SU-DHL-6 (cell line): ENCODE measurements at regions not wholly inside any gene's neighbourhood (a gene's known extent, or its start where the extent isn't known, plus 50 kb on each side); places are given as distances from the start of the nearest gene placed in this dataset.

ENCODE experiments used
- H2AFZ ChIP-seq: fragments of 200-600 bp; sonication (generic); 2 replicates; pipeline ENCODE4 v1.6.1; 2014; ENCODE audit warnings: low read depth, mild to moderate bottlenecking, moderate library complexity, mixed read lengths, antibody characterized with exemption, low read length; ENCODE audit not compliant: severe bottlenecking
- H3F3A ChIP-seq: fragments of 200-600 bp; shearing (Covaris generic); 2 replicates; pipeline ENCODE4 v1.6.0; 2016; ENCODE audit warnings: antibody characterized with exemption, mild to moderate bottlenecking; ENCODE audit not compliant: insufficient read depth
- H3K27ac ChIP-seq: fragments of 200-600 bp; sonication (generic); 2 replicates; pipeline ENCODE4 v1.5.1; 2016; ENCODE audit warnings: low read depth, mild to moderate bottlenecking, low read length, moderate library complexity, mixed read lengths
- H3K27me3 ChIP-seq: fragments of 200-600 bp; sonication (generic), shearing (Covaris generic); 2 replicates; pipeline ENCODE4 v1.6.0; 2014; ENCODE audit warnings: mild to moderate bottlenecking, low read length
- H3K36me3 ChIP-seq: fragments of 200-600 bp; sonication (generic); 2 replicates; pipeline ENCODE4 v1.6.1; 2014; ENCODE audit warnings: mild to moderate bottlenecking, low read length, mixed read lengths
- H3K4me2 ChIP-seq: fragments of 300-600, 200-600 bp; shearing (Covaris generic), sonication (generic); 2 replicates; pipeline ENCODE4 v1.6.0; 2014; ENCODE audit warnings: low read length, low read depth, mild to moderate bottlenecking; ENCODE audit not compliant: poor library complexity, severe bottlenecking
- H3K4me3 ChIP-seq: fragments of 200-600 bp; sonication (generic); 2 replicates; pipeline ENCODE4 v1.5.1; 2014; ENCODE audit warnings: antibody characterized with exemption, low read length, mild to moderate bottlenecking, mixed read lengths; ENCODE audit not compliant: insufficient read depth, poor library complexity, severe bottlenecking
- H3K79me2 ChIP-seq: fragments of 200-600 bp; sonication (generic); 2 replicates; pipeline ENCODE4 v1.6.1; 2014; ENCODE audit warnings: mild to moderate bottlenecking, low read length, moderate library complexity; ENCODE audit not compliant: insufficient read depth
- H3K9ac ChIP-seq: fragments of 200-600 bp; sonication (generic); 2 replicates; pipeline ENCODE4 v1.7.0; 2014; ENCODE audit warnings: mild to moderate bottlenecking, low read length
- H3K9me2 ChIP-seq: fragments of 200-600 bp; sonication (generic); replicated peaks from 2 replicates; pipeline ENCODE4 v1.6.1; 2014; ENCODE audit warnings: low read length; ENCODE audit not compliant: insufficient read depth
- H3K9me3 ChIP-seq: fragments of 200-600 bp; sonication (generic); 2 replicates; pipeline ENCODE4 v1.6.1; 2014; ENCODE audit warnings: low read length, mixed read lengths; ENCODE audit not compliant: insufficient read depth
- H4K20me1 ChIP-seq: fragments of 200-600 bp; sonication (generic); 2 replicates; pipeline ENCODE4 v1.6.1; 2014; ENCODE audit warnings: low read depth, mild to moderate bottlenecking, antibody characterized with exemption, low read length, moderate library complexity, mixed read lengths
- EZH2phosphoT487 ChIP-seq: fragments of 200-600 bp; sonication (generic), shearing (Covaris generic); conservative IDR thresholded peaks from 2 replicates; pipeline ENCODE4 v1.6.1; 2018; ENCODE audit warnings: mild to moderate bottlenecking, antibody characterized with exemption, low read length, moderate library complexity, mixed read lengths
- TF ChIP-seq, protein P1 (sequence below): fragments of 200-600 bp; sonication (generic); IDR thresholded peaks from one replicate; pipeline ENCODE4 v1.5.1; 2017; ENCODE audit warnings: antibody characterized with exemption, mild to moderate bottlenecking, low read length, moderate library complexity; ENCODE audit not compliant: insufficient read depth, poor library complexity, severe bottlenecking

DNA sequence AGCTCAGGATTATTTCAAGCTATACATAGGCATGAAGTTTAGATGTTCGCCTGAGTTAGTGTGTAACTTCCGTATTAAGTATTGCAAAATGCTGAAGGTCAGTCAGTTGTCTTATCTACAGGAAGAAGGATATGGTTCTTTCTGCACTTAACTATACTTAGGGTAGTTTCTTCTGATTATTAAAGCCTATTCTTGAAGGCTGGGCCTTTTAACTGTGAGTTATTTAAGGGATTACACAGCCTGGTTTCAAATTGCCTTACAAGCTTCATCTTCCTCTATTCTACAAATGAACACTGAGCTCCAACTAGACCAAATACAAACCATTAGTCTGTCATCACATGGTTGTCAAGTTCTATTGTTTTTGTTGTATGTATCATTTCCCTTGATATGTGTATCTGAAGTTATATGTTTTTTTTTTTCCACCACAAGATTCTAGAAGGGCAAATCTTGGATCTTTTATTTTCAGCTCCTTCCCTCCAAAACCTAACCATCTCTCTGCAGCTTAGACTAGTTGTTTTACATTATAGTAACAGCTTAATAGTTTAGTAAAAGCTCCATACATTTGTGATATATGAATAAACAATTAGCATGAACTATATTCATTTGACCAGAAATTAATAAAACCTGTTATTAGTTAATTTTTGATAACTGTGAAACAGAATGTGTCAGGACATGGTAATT is 272.9 kb upstream of the KCNMB2 start:
- Histone ChIP-seq H3F3A (no peaks in the 10 kb centered on the region), H3K4me3 (no peak overlapping the region), H2AFZ (no peak overlapping the region), H3K27me3 (no peaks in the 10 kb centered on the region), H3K27ac (no peak overlapping the region), H3K9me2 (no peaks in the 10 kb centered on the region), H3K79me2 (no peaks in the 10 kb centered on the region), H4K20me1 (no peaks in the 10 kb centered on the region), H3K36me3 (no peaks in the 10 kb centered on the region), H3K4me2 (no peak overlapping the region), H3K9me3 (no peaks in the 10 kb centered on the region), H3K9ac (no peak overlapping the region)
- TF ChIP-seq, protein P1, sequence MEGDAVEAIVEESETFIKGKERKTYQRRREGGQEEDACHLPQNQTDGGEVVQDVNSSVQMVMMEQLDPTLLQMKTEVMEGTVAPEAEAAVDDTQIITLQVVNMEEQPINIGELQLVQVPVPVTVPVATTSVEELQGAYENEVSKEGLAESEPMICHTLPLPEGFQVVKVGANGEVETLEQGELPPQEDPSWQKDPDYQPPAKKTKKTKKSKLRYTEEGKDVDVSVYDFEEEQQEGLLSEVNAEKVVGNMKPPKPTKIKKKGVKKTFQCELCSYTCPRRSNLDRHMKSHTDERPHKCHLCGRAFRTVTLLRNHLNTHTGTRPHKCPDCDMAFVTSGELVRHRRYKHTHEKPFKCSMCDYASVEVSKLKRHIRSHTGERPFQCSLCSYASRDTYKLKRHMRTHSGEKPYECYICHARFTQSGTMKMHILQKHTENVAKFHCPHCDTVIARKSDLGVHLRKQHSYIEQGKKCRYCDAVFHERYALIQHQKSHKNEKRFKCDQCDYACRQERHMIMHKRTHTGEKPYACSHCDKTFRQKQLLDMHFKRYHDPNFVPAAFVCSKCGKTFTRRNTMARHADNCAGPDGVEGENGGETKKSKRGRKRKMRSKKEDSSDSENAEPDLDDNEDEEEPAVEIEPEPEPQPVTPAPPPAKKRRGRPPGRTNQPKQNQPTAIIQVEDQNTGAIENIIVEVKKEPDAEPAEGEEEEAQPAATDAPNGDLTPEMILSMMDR: no peak
- TF ChIP-seq EZH2phosphoT487: no peak

DNA sequence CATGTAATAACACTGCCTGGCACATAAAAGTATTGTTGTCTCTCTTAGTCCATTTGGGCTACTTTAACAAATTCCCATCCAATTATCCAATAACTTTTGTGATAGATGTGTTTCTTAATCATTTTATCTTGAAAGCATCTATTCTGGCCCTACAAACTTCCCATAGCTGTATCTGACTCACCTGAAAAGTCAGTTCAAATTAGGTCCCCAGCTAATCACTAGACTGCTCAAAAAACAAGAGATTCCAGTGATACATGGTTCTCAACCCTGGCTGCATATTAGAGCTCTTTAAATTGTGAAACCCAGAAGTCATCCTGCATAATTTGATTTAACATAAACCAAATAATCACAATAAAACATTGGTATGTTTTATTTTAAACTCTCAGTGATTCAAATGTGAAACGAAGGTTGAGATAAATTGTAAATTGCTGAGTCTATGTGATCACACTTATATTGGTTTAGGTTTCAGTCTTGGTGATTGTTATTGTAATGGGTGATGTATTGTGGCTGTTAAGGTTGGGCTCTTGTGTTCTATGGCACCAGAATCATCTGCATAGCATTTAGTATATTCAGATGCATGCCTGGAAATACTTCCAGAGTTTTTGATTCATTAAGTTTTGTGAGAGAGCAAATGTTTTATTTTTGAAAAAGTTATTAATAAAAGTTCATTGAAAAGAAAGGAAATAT is 268.9 kb upstream of the KCNMB2 start:
- Histone ChIP-seq H3K9me3 (no peaks in the 10 kb centered on the region), H3K9me2 (no peaks in the 10 kb centered on the region), H3K27ac (no peak overlapping the region), H3K9ac (no peak overlapping the region), H3K36me3 (no peaks in the 10 kb centered on the region), H3K79me2 (no peaks in the 10 kb centered on the region), H3K4me2 (no peak overlapping the region), H3K27me3 (no peaks in the 10 kb centered on the region), H2AFZ (no peak overlapping the region), H4K20me1 (no peaks in the 10 kb centered on the region), H3K4me3 (no peak overlapping the region), H3F3A (no peaks in the 10 kb centered on the region)
- no peak for TF ChIP-seq EZH2phosphoT487
- TF ChIP-seq, protein P1: no peak

DNA sequence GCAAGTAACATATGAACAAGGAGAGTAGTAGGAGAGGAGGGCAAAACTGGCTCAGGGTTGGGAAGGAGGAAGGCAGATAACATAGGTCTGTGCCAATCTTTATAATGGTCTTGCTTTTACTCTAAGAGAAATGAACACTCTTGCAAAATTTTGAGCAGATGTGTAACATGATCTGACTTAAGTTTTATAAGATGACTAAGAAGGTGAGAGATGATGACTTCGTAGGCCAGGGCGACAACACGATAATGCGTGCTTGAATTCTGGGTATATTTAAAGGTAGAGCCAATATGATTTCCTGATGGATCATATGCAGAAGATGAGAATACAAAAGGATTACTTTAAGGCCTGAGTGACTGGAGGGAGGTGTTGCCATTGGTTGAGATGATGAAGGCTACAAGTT is 265.4 kb upstream of the KCNMB2 start:
- Histone ChIP-seq H3K9ac (no peak overlapping the region), H2AFZ (no peak overlapping the region), H3K9me2 (no peaks in the 10 kb centered on the region), H4K20me1 (no peaks in the 10 kb centered on the region), H3K36me3 (no peaks in the 10 kb centered on the region), H3K9me3 (no peaks in the 10 kb centered on the region), H3F3A (no peaks in the 10 kb centered on the region), H3K4me3 (no peak overlapping the region), H3K27ac (no peak overlapping the region), H3K79me2 (no peaks in the 10 kb centered on the region), H3K4me2 (no peak overlapping the region), H3K27me3 (no peaks in the 10 kb centered on the region)
- TF ChIP-seq, protein P1: no peak
- no peak for TF ChIP-seq EZH2phosphoT487
